GM18909 (cell line): ENCODE measurements at regions not wholly inside any gene's neighbourhood (a gene's known extent, or its start where the extent isn't known, plus 50 kb on each side); places are given as distances from the start of the nearest gene placed in this dataset.

ENCODE experiments used
- ATAC-seq: cut with Tn5 transposase; IDR thresholded peaks from one replicate; pipeline ENCODE4 v1.9.1; 2021; ENCODE audit warnings: mild to moderate bottlenecking; ENCODE audit not compliant: unreplicated experiment, poor library complexity

DNA sequence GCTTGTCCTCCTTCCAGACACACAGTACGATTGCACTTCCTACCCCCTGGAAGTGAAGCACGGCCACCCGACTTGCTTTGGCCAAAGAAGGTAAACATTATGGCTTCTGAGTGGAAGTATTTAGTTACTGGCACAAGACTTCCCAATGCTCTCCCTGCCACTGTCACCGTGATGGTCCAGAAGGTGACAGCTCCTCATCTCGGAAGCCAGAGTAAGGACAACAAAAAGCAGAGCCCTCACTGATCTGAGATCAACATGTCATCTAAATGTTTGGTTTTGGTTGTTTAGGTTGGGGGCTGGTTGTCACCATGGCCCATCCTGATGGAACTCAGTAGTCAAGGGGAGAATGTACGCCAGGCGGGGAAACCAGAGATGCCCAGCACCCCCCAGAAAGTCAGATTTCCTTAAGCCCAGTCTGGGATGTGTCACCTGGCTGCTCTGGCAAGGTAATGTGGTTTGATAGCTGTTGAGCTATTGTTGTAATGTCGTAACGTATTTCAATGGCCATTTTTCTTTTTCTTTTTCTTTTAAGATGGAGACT, 170.1 kb upstream of the ZNF536 start:
- no peak for ATAC-seq

DNA sequence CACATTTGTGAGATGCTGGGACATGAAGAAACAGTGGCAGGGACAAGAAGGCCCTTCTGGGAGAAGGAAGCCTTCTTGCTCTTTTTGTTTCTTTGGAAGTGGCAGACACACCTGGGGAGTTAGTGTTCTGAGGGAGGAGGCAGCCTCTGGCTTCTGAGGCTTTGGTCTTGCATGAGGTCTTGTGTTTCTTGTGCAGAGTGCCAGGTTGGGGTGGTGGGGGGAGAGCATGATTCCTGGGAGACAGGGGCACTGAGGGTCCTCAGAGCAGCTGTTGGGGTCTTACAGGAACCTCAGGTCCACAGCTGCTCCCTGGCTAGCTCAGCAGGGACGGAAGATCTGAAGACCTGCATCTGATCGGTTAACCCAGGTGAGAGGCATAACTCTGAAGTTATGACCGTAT, 167.5 kb upstream of the ZNF536 start:
- no peak for ATAC-seq

DNA sequence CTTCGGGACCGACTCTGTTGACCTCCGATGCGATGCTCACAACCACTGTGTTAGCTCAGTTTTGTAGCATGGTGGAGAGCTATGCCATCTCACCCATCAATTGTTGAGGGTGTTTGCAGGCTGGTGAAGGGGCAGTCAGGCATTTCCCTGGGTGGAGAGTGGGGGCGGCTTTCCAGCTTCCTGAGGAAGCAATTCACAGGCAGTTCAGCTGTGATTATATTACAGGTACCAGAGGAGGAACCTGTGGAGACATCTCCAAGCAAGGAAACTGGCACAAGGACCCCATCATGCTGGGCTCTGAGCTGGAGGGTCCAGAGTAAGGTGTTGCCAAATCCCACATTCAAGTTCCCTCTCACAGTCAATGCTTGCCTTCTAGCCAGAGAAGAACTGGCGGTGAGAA, 166.0 kb upstream of the ZNF536 start:
- ATAC-seq, result no peak

DNA sequence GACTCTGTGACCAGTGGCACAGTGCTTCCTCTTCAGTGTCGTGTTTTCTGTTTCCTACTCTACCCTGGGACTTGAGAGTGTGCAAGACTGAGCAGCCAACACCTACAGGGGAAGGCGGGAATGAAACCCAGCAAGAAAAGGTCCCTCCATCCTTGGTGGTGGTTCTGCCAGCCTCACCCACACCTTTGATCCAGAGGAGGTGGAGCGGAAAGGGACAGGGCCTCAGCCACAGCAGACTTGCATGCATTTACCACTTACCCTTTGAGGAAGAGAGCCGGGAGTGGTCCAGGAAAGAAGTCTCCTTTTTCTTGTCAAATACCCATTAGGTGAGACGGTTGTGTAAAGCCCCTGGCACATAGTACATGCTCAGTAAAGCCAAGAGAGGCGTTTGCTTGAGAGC, 164.8 kb upstream of the ZNF536 start:
- ATAC-seq, result no peak

DNA sequence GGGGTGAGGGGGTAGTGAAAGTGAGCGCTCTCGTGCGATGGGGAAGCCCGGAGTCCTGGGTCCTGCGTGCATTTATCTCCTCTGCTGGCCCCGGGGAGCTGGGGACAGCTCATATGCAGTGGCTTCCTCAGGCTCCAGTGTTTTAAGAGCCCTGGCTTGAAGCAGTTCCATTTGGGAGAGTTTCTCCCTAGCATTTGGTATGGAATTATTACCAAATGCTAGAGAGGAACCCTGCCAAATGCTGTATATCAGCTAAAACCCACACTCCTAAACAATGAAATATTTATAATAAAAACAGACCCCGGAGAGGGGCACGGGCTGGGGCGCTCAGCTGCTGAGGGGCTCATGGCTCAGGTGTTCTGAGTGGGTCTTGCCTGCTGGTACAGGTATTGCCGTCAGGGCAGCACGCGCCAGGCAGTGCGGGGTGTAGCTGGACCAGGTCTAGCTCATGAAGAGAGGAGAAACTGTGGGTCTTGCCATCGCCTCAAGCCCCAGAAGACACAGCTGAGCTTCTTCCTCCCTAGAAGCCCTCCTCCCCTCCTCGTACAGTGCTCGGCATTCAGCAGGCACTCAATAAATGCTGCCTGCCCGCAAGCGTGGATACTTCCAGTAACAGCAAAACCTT, 163.6 kb upstream of the ZNF536 start:
- ATAC-seq, result no peak

DNA sequence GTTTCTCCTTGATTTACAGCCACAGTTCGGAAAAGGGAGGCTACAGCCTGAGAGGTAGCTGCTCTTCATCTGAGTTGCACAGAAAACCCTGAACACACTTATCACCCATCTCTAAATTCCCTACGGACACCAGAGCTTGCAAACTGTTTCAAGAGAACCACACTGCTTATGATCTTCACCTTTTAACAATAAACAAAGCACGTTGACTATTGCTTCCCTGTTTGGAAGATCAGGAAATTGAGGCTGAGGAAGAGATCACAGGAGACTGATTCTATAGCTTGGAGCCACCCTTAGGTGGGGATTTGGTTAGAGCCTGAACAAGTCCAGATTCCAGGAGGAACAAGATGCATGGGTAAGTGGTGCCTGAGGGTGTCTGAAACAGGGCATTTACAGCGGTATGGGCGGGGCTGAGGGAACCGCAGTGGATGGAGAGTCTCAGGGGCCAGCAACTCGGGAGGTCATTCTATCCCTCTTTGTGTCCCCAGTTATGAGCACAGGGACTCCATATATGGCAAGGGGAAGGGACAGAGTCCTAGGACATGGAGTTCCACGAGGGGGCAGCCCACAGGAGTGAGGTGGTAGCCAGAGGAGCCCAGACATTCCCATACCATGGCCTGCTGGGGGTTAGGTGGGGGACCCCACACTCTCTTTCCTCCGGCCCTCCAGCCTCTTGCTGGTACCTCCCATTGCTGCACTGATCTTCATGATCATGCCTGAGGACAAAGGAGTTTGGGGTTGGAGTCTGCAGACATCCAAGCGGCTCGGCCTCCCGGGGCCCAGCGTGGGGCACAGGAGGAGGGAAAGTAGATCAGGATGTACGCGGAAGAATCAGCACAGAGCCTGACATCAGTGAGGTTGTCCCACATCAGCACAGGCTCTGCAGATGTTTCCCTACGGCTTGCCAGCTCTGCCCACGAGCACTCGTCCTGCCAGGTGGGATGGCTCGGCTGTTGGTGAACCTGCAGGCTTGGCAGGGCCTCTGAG, 162.3 kb upstream of the ZNF536 start:
- ATAC-seq, result no peak

DNA sequence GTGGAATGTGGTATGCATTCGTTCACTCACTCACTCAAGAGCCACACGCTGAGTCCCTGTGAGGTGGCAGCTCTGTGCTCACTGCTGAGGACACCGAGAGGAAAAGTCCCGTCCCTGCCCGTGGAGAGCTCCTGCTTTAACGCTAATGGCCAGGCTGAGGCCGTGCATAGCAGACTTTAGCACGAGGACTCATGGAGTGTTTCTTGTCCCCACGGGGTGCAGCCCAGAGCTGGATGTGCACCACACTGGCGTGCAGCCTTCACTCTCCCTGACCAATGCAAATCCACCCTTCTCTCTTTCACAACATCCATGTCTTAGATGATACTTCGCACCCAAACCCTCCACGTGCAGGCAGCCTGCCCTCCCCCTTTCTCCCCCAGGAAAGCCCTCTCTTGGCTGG, 159.6 kb upstream of the ZNF536 start:
- no peak for ATAC-seq

DNA sequence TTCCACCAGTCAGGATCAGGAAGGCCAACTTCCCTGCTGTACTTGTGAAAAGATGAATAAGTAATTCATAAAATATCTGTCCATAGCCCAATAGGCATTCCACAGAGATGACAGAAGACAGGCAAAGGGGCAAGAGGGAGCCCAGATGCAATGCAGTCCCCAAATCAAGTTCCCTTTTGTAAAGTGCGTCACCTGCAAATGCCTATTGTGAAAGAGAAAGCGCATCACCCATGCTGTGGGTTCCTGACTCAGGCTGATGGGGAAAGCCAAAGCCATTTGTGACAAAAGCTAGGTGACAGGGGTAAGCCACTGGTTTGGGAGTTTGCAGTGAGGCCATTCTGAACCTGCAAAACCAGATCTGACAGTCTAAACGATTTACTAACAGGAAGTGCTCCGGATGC, 157.5 kb upstream of the ZNF536 start:
- ATAC-seq, result no peak

DNA sequence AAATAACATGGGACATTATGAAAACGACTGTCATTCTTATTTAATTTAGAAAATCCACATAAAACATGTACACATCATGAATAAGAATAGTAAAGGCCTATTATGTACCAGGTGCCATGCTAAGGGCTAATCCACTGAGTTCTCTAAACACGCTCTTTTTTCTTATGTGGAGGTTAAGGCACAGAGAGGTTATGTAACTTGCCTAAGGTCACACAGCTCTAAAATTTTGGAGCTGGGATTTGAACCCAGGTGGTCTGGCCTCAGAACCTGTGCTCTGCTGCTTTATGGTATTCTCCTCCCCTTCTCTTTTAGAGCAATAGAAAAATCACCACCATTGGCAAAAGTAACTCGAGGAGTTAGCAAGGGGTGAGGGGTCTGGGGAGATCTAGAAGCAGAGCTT, 156.9 kb upstream of the ZNF536 start:
- no peak for ATAC-seq

DNA sequence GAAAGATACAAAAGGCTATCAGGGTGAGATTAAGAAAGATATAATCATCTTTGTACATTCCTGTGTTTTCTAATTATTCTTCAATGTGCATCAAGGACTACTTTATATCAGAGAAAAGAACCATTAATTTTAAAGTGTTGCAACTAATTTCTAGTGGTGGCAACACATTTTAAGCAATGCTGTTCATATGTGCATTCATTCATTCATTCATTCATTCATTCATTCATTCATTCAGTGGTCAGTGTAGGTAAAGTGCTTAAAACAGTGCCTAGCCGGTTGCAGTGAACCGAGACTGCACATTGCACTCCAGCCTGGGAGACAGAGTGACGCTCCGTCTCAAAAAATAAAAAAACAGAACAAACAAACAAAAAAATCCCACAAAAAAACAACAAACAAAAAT, 155.7 kb upstream of the ZNF536 start:
- no peak for ATAC-seq

DNA sequence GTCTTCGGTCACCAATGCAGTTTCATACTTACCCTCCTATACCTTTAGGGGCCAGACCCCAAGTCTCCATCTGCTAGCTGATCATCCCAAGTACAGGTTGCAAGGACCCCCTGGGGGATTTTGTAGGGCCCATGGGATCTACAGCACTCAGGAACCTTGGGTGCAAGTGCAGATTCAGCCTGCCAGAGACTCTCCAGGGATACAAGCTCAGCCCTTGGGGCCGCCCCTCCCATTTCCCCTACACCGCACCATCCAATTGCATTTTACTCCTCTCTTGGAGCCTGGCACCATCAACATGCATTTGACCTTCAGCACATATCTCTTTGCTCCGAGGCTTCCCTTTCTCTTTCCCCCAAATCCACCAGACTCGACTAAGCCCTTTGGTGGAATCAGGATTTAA, 154.7 kb upstream of the ZNF536 start:
- no peak for ATAC-seq

DNA sequence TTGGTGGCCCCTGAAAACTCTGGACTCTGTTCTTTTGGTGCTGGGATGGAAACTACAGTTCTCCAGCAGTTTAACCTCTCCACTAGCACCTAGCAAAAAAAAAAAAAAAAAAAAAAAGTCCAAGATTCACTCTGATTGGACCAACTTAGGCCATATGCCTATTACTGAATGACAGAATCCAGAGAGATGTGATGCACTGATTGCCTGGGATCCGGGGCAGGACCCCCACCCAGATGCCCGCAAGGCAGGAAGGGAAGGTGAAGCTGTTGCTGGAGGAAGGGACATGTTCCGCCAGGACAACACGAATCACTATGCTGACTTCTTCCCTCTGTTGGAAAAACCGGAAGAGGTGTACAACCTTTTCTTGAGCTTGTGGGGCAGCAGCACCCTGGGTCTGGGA, 152.5 kb upstream of the ZNF536 start:
- ATAC-seq, result no peak

DNA sequence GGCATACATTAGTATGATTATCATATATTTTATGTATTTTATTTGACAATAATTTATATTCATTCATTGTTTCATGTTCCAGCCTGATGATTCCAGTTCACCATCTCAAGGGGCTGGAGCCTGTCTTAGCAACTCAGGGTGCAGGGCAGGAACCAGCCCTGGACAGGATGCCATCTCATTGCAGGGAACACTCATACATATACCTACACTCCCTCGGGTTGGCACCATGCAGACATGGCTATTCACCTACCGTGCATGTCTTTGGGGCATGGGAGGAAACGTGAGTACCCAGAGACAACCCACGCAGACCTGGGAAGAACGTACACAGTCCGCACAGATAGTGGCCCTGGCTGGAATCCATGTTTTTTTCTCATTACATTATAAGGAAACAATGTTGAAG, 151.0 kb upstream of the ZNF536 start:
- ATAC-seq, result no peak

DNA sequence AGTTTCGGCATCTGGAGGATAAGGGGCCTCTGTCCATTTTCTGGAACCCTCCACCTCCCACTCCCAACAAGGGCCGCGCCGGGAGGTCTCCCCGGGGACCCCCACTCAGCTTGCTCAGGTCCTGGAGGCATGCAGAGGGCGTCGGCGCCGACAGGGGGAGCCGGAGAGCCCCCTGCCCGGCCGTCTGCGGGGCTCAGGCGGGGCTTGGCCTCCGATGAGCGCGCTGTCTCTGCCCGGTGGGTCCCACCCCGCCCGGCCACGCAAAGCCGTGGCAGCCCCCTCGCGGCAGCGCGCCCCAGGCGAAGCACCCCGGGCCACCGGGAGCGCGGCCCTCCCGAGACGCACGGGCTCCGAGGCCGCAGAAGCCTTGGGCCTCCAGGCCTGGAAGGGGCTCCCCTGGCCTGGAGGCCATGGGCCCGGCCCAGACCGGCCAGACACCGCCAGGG, 149.7 kb upstream of the ZNF536 start:
- no peak for ATAC-seq

DNA sequence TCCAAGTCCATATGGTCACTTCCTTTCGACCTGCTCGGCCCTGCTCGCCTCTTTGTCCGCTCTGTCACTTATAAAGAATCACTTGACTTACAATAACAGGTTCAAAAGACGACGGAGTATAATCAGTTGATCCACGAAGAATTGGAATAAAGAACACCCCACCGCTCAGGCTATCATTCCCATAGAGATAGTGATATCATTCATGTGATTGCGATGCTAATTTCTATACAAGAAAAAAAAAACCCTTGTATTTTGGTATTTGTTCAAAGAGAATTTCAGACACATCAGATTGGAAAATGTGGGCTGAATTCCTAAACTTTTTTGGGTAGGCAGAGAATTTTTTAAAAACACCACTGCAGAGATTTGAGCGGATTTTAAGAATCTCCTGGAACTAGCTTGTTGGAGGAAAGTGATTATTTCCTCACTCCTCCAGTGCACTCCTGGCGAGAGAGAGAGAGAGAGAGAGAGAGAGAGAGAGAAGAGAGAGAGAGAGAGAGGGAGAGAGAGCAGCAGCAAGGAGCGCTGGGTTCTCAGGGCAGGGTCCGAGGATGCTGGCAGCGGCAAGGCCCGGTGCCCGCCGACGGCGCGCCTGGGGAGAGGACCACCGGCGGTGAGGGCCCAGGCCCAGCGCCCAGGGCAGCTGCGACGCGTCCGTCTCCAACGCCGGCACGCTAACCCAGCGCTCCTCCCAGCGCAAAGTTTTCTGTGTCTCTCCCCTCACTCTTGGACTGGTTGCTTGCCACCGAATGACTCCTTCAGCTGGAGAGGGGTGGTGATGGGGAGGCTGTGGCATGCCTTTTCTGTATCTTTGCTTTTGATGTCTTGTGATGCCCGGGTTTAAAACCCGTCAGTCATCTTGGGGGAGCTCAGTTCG, 149.0 kb upstream of the ZNF536 start:
- ATAC-seq, result no peak

DNA sequence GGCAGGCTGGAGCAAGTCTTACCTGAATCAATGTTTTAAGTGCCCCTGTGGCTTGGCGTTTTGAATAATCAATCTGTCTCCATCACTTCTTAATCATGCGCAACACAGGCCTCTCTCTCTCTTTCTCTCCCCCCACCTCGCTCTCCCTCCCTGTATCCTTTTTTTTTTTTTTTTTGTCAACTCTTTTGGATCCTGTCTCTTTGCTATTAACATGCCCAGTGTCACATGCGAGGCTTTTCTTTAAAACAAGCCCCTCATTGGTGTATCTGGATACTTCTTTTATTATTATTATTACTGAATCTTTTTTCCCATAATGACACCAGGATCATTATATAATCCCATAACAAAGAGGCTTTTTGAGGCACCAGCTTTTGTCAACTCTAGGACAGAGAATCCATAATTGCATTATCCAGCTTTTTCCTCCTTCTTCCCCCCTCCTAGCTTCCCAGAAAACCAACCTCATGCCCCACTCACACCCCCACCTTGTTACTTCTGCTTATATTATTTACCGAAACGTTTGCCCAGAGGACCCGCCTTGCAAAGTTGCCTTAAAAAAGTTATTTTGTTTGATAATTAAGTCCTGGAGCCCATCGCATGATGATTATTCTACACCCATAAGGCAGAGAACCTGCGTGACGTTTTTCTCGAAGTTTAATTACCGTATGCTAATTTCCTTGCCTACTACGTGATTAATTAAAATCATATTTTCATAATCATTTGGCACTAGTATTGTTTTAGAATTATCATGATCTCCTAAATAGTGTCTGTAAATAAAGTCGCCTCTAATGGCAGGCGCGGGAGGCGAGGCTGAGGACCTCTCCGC, 148.1 kb upstream of the ZNF536 start:
- ATAC-seq, result no peak

DNA sequence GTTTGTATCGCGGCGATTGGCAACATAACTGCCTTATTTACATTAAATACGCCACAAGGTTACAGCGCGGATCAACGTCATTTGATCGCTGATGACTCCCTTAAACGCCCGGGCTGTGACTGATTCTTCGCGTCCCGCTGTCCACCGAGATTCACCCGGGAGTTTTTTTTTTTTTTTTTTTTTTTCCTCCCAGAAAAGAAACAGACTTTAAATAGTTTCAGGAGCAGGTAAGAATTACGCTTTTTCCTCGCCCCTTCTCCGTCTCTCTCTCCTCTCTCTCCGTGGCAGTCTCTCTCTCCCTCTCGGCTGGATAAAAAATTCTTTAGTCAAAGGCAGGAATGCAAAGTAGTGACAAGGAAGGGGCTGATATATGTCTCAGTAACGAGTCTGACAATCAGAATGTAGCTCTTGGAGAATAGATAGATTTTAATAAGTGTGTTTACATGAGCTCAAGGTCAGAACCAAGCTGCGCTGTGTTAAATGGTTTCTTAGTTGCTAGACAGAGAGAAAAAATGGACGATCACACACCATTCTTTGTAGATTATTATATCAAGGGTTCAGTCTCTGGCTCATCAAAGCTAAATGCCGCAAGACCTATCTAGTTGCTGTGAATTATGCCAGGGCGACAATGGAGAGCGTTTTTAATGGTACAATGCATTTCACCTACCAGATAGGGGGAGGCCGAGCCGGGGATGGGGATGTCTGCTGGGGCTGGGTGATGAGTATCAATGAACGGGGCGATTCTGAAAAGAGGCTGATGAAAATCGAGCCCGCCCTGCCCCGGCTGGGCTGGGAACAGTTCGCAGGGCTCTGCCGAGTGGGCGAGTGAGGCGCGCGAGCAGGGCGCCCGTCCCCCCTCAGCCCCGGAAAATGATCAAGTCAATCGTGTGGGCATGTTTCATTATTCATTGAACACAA, 147.2 kb upstream of the ZNF536 start:
- ATAC-seq, result no peak

DNA sequence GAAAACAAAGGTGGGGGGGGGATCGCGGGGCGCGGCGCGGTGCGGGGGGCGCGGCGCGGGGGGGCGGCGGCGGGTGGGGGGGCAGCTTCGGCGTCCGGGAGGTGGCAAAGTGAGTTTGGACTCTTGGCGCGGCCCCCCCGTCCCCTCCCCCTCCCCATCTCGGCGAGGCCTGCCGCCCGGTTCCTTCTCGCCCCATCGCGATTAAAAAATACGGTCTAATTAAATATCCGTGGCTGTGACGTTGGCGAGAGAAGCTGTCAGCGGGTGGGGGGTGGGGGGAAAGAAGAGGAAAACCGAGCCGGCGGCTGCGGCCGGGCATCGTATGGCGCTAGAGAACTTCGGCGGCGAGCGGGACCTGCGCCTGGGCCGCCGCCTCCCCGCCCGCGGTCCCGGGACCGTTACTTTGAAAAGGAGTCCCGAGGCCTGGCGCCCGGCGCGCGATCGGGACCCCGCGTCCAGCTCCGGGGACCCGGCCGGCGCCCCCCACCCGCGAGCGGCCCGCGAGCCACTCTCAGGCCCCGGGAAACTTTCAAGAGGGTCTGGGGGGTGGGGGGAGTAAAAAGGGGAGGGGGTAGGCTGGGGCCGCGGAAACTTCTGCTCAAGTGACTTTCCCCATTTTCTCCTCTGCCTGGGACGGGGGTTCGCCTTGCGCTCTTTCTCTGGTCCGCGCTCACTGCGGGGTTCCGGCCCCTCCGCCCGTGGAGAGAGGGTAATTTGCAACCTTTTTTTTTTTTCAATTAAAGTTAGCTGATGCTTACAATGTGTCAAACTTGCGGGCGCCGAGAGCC, 146.3 kb upstream of the ZNF536 start:
- no peak for ATAC-seq
